ENCODE measurements at regions not wholly inside any gene's neighbourhood (a gene's known extent, or its start where the extent isn't known, plus 50 kb on each side); places are given as distances from the start of the nearest gene placed in this dataset.

GRCh38 chr13:21767032-21767431 is 96.2 kb downstream of the FGF9 start:
- Histone ChIP-seq H3K4me1 (ENCODE audit: insufficient read depth, low read length, severe bottlenecking) (no peaks in the 10 kb centered on the region), H3K79me2 (ENCODE audit: insufficient read depth, low read length) (no peaks in the 10 kb centered on the region), H3K4me2 (ENCODE audit: low read length) (no peak overlapping the region), H3K36me3 (ENCODE audit: insufficient read depth, low read length) (no peaks in the 10 kb centered on the region), H3K27ac (ENCODE audit: low read depth, low read length, poor library complexity, severe bottlenecking) (no peak overlapping the region), H4K20me1 (ENCODE audit: insufficient read depth, low read length) (no peaks in the 10 kb centered on the region), H3K9me2 (ENCODE audit: low read depth, low read length) (no peaks in the 10 kb centered on the region), H3K9me3 (ENCODE audit: low read length) (no peaks in the 10 kb centered on the region), H2AFZ (ENCODE audit: low read length) (no peak overlapping the region), H3K27me3 (ENCODE audit: insufficient read depth, low read length) (no peaks in the 10 kb centered on the region), H3F3A (ENCODE audit: insufficient read depth, low read length) (no peaks in the 10 kb centered on the region), H3K4me3 (ENCODE audit: low read depth, low read length, poor library complexity, severe bottlenecking) (no peak overlapping the region), H3K9ac (ENCODE audit: low read length) (no peak overlapping the region)
- TF ChIP-seq EZH2 (IDR thresholded peaks at IDR 0.05; ENCODE audit: borderline replicate concordance, low read length) (no peak), CTCF (IDR thresholded peaks at IDR 0.05; ENCODE audit: low read length) (no peak)

GRCh38 chr13:21771075-21771474 is 100.2 kb downstream of the FGF9 start:
- no peak overlapping the region for H2AFZ ChIP-seq (ENCODE audit: low read length)
- no peaks in the 10 kb centered on the region for H3K27me3 ChIP-seq (ENCODE audit: insufficient read depth, low read length)
- H3K4me2 ChIP-seq (ENCODE audit: low read length) = no peak overlapping the region
- H3K36me3 ChIP-seq (ENCODE audit: insufficient read depth, low read length) = no peaks in the 10 kb centered on the region
- TF ChIP-seq EZH2 (IDR thresholded peaks at IDR 0.05; ENCODE audit: borderline replicate concordance, low read length) (no peak), CTCF (IDR thresholded peaks at IDR 0.05; ENCODE audit: low read length) (no peak)
- H3K9me3 ChIP-seq (ENCODE audit: low read length) = no peaks in the 10 kb centered on the region
- H3K4me3 ChIP-seq (ENCODE audit: low read depth, low read length, poor library complexity, severe bottlenecking) = no peak overlapping the region
- no peaks in the 10 kb centered on the region for H4K20me1 ChIP-seq (ENCODE audit: insufficient read depth, low read length)
- H3F3A ChIP-seq (ENCODE audit: insufficient read depth, low read length) = no peaks in the 10 kb centered on the region
- H3K79me2 ChIP-seq (ENCODE audit: insufficient read depth, low read length) = no peaks in the 10 kb centered on the region
- no peak overlapping the region for H3K27ac ChIP-seq (ENCODE audit: low read depth, low read length, poor library complexity, severe bottlenecking)
- H3K9ac ChIP-seq (ENCODE audit: low read length) = no peak overlapping the region
- H3K4me1 ChIP-seq (ENCODE audit: insufficient read depth, low read length, severe bottlenecking) = no peaks in the 10 kb centered on the region
- no peaks in the 10 kb centered on the region for H3K9me2 ChIP-seq (ENCODE audit: low read depth, low read length)

DNA sequence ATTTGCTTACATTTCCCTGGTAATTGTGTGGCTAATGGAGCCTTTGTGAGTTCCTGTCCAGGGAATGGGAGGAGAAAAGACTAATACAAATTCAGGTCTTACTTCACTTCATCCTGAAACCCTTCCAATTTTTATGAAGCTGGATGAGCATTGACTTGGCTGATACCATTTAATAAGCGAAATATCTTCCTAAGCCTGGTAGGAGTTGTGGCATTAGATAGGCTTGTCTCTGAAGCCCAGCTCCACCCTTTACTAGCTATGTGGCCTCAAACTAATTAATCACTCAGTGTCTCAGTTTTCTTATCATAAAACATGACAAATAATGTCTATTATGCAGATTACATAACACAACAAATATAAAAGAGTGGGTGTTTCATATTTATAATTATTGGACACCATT is 106.3 kb downstream of the FGF9 start:
- Histone ChIP-seq H3K4me2 (ENCODE audit: low read length) (no peak overlapping the region), H3F3A (ENCODE audit: insufficient read depth, low read length) (no peaks in the 10 kb centered on the region), H3K27me3 (ENCODE audit: insufficient read depth, low read length) (no peaks in the 10 kb centered on the region), H3K36me3 (ENCODE audit: insufficient read depth, low read length) (no peaks in the 10 kb centered on the region), H3K27ac (ENCODE audit: low read depth, low read length, poor library complexity, severe bottlenecking) (no peak overlapping the region), H2AFZ (ENCODE audit: low read length) (no peak overlapping the region), H3K4me1 (ENCODE audit: insufficient read depth, low read length, severe bottlenecking) (no peaks in the 10 kb centered on the region), H3K9ac (ENCODE audit: low read length) (no peak overlapping the region), H3K79me2 (ENCODE audit: insufficient read depth, low read length) (no peaks in the 10 kb centered on the region), H3K9me3 (ENCODE audit: low read length) (no peaks in the 10 kb centered on the region), H3K4me3 (ENCODE audit: low read depth, low read length, poor library complexity, severe bottlenecking) (no peak overlapping the region), H4K20me1 (ENCODE audit: insufficient read depth, low read length) (no peaks in the 10 kb centered on the region), H3K9me2 (ENCODE audit: low read depth, low read length) (no peaks in the 10 kb centered on the region)
- TF ChIP-seq EZH2 (IDR thresholded peaks at IDR 0.05; ENCODE audit: borderline replicate concordance, low read length) (no peak), CTCF (IDR thresholded peaks at IDR 0.05; ENCODE audit: low read length) (no peak)
